PC-3 (cell line): ENCODE measurements at regions not wholly inside any gene's neighbourhood (a gene's known extent, or its start where the extent isn't known, plus 50 kb on each side); places are given as distances from the start of the nearest gene placed in this dataset.

Experiments used
- CTCF ChIP-seq: fragments of 300-600 bp; sonication (generic); conservative IDR thresholded peaks from 2 replicates; pipeline ENCODE4 v1.5.1; 2017; ENCODE audit warnings: antibody characterized with exemption, low read depth, mild to moderate bottlenecking, low read length
- EZH2 ChIP-seq: fragments of 300-600 bp; sonication (generic); IDR thresholded peaks from one replicate; pipeline ENCODE4 v1.6.1; 2017; ENCODE audit warnings: antibody characterized with exemption, mild to moderate bottlenecking, low read length; ENCODE audit not compliant: unreplicated experiment
- EZH2phosphoT487 ChIP-seq: fragments of 300-600 bp; sonication (generic); IDR thresholded peaks from 2 replicates; pipeline ENCODE4 v1.6.1; 2018; ENCODE audit warnings: mild to moderate bottlenecking, antibody characterized with exemption, low read length, borderline replicate concordance

- TF ChIP-seq EZH2phosphoT487 (no peak), CTCF (no peak), EZH2 (no peak)
Observed at GRCh38 chr4:38392223-38392855, 271.7 kb upstream of the KLF3 start.
